WTC11 (cell line): ENCODE measurements at regions not wholly inside any gene's neighbourhood (a gene's known extent, or its start where the extent isn't known, plus 50 kb on each side); places are given as distances from the start of the nearest gene placed in this dataset.

Experiments
- ATAC-seq: fragments of 200-7000 bp; cut with Tn5 transposase; 2 replicates; pipeline ENCODE4 v1.10.0; 2021; ENCODE audit warnings: mild to moderate bottlenecking, moderate library complexity
- CTCF ChIA-PET: fragments of 300-600 bp; sonication (Branson Sonifier 250); formaldehyde crosslinking; loops from one replicate; lab custom pipeline; 2021; ENCODE audit warnings: antibody characterized with exemption; lab: Charles Lee
- POLR2A ChIA-PET: fragments of 350-600 bp; sonication (Branson Sonifier 250); formaldehyde crosslinking; loops from one replicate; lab custom pipeline; 2021; ENCODE audit warnings: antibody characterized with exemption; lab: Charles Lee
- DNase-seq: peaks from one replicate; pipeline ENCODE4 v3.0.0; 2021; ENCODE audit warnings: low spot score
- H3K27ac Mint-ChIP-seq: 2 replicates; pipeline ENCODE4 v1.8.0; 2021; ENCODE audit warnings: mixed read lengths
- H3K27me3 Mint-ChIP-seq: 2 replicates; pipeline ENCODE4 v1.8.0; 2021; ENCODE audit warnings: low read depth, mild to moderate bottlenecking, moderate library complexity, mixed read lengths
- H3K36me3 Mint-ChIP-seq: 2 replicates; pipeline ENCODE4 v1.8.0; 2021; ENCODE audit warnings: mixed read lengths
- H3K4me1 Mint-ChIP-seq: 2 replicates; pipeline ENCODE4 v1.8.0; 2022; ENCODE audit warnings: mixed read lengths
- H3K4me3 Mint-ChIP-seq: 2 replicates; pipeline ENCODE4 v1.8.0; 2021; ENCODE audit warnings: mild to moderate bottlenecking, moderate library complexity, mixed read lengths
- H3K9me3 Mint-ChIP-seq: 2 replicates; pipeline ENCODE4 v1.8.0; 2021; ENCODE audit warnings: mixed read lengths
- CREB1 ChIP-seq: sonication (generic); formaldehyde crosslinking; IDR thresholded peaks from 2 replicates; pipeline ENCODE4 v1.8.0; 2023; ENCODE audit warnings: mild to moderate bottlenecking, missing genetic modification reagents
- EMX1 ChIP-seq: fragments of 250-450 bp; sonication (Bioruptor Pico); IDR thresholded peaks from 2 replicates; pipeline ENCODE4 v1.8.0; 2021; ENCODE audit warnings: mild to moderate bottlenecking
- ETV6 ChIP-seq: sonication (generic); formaldehyde crosslinking; IDR thresholded peaks from 2 replicates; pipeline ENCODE4 v1.8.1; 2022; ENCODE audit warnings: mild to moderate bottlenecking, missing genetic modification reagents
- HMGA2 ChIP-seq: fragments of 250-450 bp; sonication (Bioruptor Pico); IDR thresholded peaks from 2 replicates; pipeline ENCODE4 v1.4.0; 2021; ENCODE audit warnings: mild to moderate bottlenecking, moderate library complexity
- JAZF1 ChIP-seq: fragments of 250-450 bp; sonication (Bioruptor Pico); IDR thresholded peaks from 2 replicates; pipeline ENCODE4 v1.9.0; 2021; ENCODE audit warnings: moderate library complexity, mild to moderate bottlenecking, inconsistent platforms
- NR2C2 ChIP-seq: sonication (generic); formaldehyde crosslinking; IDR thresholded peaks from 2 replicates; pipeline ENCODE4 v1.8.0; 2022; ENCODE audit warnings: mild to moderate bottlenecking, missing genetic modification reagents
- RELA ChIP-seq: sonication (generic); formaldehyde crosslinking; IDR thresholded peaks from 2 replicates; pipeline ENCODE4 v1.8.1; 2022; ENCODE audit warnings: missing genetic modification reagents, mild to moderate bottlenecking, borderline replicate concordance
- ZNF219 ChIP-seq: sonication (generic); formaldehyde crosslinking; IDR thresholded peaks from 2 replicates; pipeline ENCODE4 v1.8.0; 2023; ENCODE audit warnings: missing genetic modification reagents, mild to moderate bottlenecking, borderline replicate concordance
- ZNF232 ChIP-seq: sonication (generic); formaldehyde crosslinking; IDR thresholded peaks from 2 replicates; pipeline ENCODE4 v1.8.0; 2022; ENCODE audit warnings: mild to moderate bottlenecking, missing genetic modification reagents
- TF ChIP-seq, protein P1 (sequence below): fragments of 250-450 bp; sonication (Bioruptor Pico); IDR thresholded peaks from 2 replicates; pipeline ENCODE4 v1.9.0; 2021; ENCODE audit warnings: mild to moderate bottlenecking
- TF ChIP-seq, protein P2 (sequence below): sonication (generic); formaldehyde crosslinking; IDR thresholded peaks from 2 replicates; pipeline ENCODE4 v1.8.1; 2023; ENCODE audit warnings: mild to moderate bottlenecking, moderate library complexity, missing genetic modification reagents
- TF ChIP-seq, protein P3 (sequence below): sonication (generic); formaldehyde crosslinking; IDR thresholded peaks from 2 replicates; pipeline ENCODE4 v1.8.1; 2023; ENCODE audit warnings: mild to moderate bottlenecking, missing genetic modification reagents, moderate library complexity
- TF ChIP-seq, protein P4 (sequence below): sonication (generic); formaldehyde crosslinking; IDR thresholded peaks from 2 replicates; pipeline ENCODE4 v1.8.0; 2022; ENCODE audit warnings: missing genetic modification reagents
- TF ChIP-seq, protein P5 (sequence below): fragments of 200-600 bp; IDR thresholded peaks from 2 replicates; pipeline ENCODE4 v1.8.0; 2022; ENCODE audit warnings: antibody characterized with exemption
- TF ChIP-seq, protein P6 (sequence below): sonication (generic); formaldehyde crosslinking; IDR thresholded peaks from 2 replicates; pipeline ENCODE4 v1.8.1; 2022; ENCODE audit warnings: low read depth, mild to moderate bottlenecking, moderate library complexity, missing genetic modification reagents, borderline replicate concordance
- TF ChIP-seq, protein P7 (sequence below): fragments of 250-450 bp; sonication (Bioruptor Pico); IDR thresholded peaks from 2 replicates; pipeline ENCODE4 v1.8.0; 2021; ENCODE audit warnings: mild to moderate bottlenecking

DNA sequence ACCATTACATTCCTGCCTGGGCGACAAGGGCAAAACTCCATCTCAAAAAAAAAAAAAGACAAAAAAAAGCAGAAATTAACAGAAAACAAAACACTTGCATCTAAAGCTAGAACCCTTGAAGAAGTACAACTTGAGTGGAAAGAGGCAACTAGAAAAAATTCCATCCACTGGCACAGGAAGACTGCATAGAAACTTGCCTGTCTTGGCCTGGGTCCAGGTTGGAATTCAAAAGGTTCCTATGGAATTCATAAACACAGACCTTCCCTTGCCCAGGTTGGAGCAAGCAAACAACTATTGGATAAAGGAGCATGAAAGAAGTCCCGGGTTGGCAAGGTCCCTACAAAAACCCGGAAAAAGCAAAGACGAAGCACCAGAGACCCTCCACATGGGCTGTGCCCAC, 69.8 kb downstream of the CCDC71L start (continued):
- no peak for TF ChIP-seq NR2C2 (CRISPR knock-in tag)

DNA sequence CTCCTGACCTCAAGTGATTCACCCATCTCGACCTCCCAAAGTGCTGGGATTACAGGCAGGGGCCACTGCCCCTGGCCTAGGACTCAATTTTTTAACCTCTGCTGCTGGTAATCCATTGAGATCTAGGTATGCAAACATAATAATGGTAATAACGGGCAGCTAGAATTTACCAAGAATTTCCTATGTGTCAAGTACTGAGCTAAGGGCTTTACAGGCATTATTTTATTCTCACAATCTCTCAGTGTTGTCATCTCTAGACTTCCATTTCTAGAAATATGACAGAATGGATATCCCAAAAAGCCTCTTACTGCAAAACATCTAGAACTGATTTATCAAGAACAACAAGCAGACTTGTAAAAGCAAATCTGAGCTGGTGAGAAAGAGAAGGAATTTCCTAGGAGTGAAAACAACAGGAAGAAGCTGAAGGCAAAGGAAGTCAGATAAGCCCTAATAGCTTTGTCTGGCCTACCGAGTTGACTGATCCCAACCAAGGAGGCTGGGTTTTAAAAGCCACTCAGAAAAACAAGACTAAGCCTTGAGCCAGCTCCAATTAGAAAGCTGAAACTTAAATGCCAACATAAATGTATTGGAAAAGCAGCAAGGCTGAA, 70.6 kb downstream of the CCDC71L start:
- peaks cover 6% of the 10 kb centered on the region for H3K9me3 Mint-ChIP-seq
- no peak overlapping the region for H3K27ac Mint-ChIP-seq
- ChIA-PET CTCF (interaction anchor here (1.2 kb wide), 1 partner anchor 8 kb away, joined by 3 read pairs; no protein-coding TSS in a partner anchor), POLR2A (no interaction called here)
- no peaks in the 10 kb centered on the region for H3K36me3 Mint-ChIP-seq
- no peak for DNase-seq
- no peak overlapping the region for H3K4me3 Mint-ChIP-seq
- H3K4me1 Mint-ChIP-seq = peaks cover 7% of the 10 kb centered on the region; the same call in 1 of the 2 replicates
- TF ChIP-seq, protein P1, sequence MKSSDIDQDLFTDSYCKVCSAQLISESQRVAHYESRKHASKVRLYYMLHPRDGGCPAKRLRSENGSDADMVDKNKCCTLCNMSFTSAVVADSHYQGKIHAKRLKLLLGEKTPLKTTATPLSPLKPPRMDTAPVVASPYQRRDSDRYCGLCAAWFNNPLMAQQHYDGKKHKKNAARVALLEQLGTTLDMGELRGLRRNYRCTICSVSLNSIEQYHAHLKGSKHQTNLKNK (CRISPR knock-in tag) = no peak
- no peak for TF ChIP-seq ZNF232 (CRISPR knock-in tag)
- TF ChIP-seq ETV6 (CRISPR knock-in tag) = no peak
- TF ChIP-seq, protein P2, sequence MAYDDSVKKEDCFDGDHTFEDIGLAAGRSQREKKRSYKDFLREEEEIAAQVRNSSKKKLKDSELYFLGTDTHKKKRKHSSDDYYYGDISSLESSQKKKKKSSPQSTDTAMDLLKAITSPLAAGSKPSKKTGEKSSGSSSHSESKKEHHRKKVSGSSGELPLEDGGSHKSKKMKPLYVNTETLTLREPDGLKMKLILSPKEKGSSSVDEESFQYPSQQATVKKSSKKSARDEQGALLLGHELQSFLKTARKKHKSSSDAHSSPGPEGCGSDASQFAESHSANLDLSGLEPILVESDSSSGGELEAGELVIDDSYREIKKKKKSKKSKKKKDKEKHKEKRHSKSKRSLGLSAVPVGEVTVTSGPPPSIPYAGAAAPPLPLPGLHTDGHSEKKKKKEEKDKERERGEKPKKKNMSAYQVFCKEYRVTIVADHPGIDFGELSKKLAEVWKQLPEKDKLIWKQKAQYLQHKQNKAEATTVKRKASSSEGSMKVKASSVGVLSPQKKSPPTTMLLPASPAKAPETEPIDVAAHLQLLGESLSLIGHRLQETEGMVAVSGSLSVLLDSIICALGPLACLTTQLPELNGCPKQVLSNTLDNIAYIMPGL (CRISPR knock-in tag) = no peak
- TF ChIP-seq, protein P3, sequence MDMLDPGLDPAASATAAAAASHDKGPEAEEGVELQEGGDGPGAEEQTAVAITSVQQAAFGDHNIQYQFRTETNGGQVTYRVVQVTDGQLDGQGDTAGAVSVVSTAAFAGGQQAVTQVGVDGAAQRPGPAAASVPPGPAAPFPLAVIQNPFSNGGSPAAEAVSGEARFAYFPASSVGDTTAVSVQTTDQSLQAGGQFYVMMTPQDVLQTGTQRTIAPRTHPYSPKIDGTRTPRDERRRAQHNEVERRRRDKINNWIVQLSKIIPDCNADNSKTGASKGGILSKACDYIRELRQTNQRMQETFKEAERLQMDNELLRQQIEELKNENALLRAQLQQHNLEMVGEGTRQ (CRISPR knock-in tag) = no peak
- TF ChIP-seq CREB1 (CRISPR knock-in tag) = no peak
- ATAC-seq = no peak
- H3K27me3 Mint-ChIP-seq = no peaks in the 10 kb centered on the region

DNA sequence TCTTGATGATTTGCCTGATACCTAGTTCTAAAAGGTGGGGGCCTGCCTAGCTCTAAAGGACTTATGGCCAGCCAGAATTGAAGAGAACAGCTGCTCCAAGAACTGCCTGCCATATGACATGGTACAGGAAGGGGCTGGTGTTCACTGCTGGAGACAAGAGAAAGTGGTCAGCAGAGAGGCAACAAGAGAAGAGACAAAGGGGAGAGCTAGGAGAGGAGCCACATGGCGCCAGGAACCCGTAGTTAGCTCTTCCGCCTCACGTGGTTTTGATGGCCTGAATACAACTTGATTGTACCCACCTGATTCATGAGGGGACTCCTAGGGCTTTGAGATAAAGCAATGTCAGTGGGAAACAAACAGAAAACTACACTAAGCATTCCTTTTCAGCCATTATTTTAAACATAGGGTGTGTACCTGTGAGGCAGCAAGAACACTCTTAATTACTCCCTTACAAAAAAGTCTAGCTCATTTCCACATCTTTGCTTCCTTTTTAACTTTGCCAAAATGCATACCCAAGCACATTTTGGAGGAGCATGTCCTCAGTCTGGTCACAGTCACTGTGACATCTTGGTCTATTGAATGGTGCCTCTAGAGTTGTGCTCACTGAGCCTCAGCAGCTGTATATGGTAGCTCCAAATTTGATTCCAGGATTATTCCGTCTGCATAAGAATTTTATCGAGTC, 71.6 kb downstream of the CCDC71L start:
- Mint-ChIP-seq H3K36me3 (no peaks in the 10 kb centered on the region), H3K9me3 (peaks cover 6% of the 10 kb centered on the region), H3K4me3 (no peak overlapping the region), H3K4me1 (peaks cover 7% of the 10 kb centered on the region; the same call in 1 of the 2 replicates), H3K27ac (no peak overlapping the region), H3K27me3 (no peaks in the 10 kb centered on the region)
- ATAC-seq (no peak; the same call in 1 of the 2 replicates), DNase-seq (no peak)
- CTCF ChIA-PET = interaction anchor here (1.0 to 1.2 kb wide), 2 partner anchors 9 to 412 kb away, joined by 3 read pairs; no protein-coding TSS in a partner anchor
- POLR2A ChIA-PET = no interaction called here
- TF ChIP-seq HMGA2 (CRISPR knock-in tag) = no peak
- TF ChIP-seq, protein P2 (CRISPR knock-in tag) = no peak
- TF ChIP-seq, protein P4, sequence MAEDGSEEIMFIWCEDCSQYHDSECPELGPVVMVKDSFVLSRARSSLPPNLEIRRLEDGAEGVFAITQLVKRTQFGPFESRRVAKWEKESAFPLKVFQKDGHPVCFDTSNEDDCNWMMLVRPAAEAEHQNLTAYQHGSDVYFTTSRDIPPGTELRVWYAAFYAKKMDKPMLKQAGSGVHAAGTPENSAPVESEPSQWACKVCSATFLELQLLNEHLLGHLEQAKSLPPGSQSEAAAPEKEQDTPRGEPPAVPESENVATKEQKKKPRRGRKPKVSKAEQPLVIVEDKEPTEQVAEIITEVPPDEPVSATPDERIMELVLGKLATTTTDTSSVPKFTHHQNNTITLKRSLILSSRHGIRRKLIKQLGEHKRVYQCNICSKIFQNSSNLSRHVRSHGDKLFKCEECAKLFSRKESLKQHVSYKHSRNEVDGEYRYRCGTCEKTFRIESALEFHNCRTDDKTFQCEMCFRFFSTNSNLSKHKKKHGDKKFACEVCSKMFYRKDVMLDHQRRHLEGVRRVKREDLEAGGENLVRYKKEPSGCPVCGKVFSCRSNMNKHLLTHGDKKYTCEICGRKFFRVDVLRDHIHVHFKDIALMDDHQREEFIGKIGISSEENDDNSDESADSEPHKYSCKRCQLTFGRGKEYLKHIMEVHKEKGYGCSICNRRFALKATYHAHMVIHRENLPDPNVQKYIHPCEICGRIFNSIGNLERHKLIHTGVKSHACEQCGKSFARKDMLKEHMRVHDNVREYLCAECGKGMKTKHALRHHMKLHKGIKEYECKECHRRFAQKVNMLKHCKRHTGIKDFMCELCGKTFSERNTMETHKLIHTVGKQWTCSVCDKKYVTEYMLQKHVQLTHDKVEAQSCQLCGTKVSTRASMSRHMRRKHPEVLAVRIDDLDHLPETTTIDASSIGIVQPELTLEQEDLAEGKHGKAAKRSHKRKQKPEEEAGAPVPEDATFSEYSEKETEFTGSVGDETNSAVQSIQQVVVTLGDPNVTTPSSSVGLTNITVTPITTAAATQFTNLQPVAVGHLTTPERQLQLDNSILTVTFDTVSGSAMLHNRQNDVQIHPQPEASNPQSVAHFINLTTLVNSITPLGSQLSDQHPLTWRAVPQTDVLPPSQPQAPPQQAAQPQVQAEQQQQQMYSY (CRISPR knock-in tag) = no peak
- TF ChIP-seq, protein P5, sequence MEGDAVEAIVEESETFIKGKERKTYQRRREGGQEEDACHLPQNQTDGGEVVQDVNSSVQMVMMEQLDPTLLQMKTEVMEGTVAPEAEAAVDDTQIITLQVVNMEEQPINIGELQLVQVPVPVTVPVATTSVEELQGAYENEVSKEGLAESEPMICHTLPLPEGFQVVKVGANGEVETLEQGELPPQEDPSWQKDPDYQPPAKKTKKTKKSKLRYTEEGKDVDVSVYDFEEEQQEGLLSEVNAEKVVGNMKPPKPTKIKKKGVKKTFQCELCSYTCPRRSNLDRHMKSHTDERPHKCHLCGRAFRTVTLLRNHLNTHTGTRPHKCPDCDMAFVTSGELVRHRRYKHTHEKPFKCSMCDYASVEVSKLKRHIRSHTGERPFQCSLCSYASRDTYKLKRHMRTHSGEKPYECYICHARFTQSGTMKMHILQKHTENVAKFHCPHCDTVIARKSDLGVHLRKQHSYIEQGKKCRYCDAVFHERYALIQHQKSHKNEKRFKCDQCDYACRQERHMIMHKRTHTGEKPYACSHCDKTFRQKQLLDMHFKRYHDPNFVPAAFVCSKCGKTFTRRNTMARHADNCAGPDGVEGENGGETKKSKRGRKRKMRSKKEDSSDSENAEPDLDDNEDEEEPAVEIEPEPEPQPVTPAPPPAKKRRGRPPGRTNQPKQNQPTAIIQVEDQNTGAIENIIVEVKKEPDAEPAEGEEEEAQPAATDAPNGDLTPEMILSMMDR = no peak
- no peak for TF ChIP-seq ZNF219 (CRISPR knock-in tag)
- no peak for TF ChIP-seq EMX1
- no peak for TF ChIP-seq JAZF1
- TF ChIP-seq, protein P6, sequence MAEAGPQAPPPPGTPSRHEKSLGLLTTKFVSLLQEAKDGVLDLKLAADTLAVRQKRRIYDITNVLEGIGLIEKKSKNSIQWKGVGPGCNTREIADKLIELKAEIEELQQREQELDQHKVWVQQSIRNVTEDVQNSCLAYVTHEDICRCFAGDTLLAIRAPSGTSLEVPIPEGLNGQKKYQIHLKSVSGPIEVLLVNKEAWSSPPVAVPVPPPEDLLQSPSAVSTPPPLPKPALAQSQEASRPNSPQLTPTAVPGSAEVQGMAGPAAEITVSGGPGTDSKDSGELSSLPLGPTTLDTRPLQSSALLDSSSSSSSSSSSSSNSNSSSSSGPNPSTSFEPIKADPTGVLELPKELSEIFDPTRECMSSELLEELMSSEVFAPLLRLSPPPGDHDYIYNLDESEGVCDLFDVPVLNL (CRISPR knock-in tag) = no peak
- TF ChIP-seq RELA (CRISPR knock-in tag) = no peak
- TF ChIP-seq, protein P7, sequence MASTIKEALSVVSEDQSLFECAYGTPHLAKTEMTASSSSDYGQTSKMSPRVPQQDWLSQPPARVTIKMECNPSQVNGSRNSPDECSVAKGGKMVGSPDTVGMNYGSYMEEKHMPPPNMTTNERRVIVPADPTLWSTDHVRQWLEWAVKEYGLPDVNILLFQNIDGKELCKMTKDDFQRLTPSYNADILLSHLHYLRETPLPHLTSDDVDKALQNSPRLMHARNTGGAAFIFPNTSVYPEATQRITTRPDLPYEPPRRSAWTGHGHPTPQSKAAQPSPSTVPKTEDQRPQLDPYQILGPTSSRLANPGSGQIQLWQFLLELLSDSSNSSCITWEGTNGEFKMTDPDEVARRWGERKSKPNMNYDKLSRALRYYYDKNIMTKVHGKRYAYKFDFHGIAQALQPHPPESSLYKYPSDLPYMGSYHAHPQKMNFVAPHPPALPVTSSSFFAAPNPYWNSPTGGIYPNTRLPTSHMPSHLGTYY (CRISPR knock-in tag) = no peak
- TF ChIP-seq, protein P3 (CRISPR knock-in tag) = no peak
